Putamen (tissue), 1 donor: ENCODE measurements at regions not wholly inside any gene's neighbourhood (a gene's known extent, or its start where the extent isn't known, plus 50 kb on each side); places are given as distances from the start of the nearest gene placed in this dataset.

Source experiments
- DNase-seq: peaks from one replicate; pipeline ENCODE4 v3.0.0-alpha.2; 2016; ENCODE audit warnings: low spot score

DNA sequence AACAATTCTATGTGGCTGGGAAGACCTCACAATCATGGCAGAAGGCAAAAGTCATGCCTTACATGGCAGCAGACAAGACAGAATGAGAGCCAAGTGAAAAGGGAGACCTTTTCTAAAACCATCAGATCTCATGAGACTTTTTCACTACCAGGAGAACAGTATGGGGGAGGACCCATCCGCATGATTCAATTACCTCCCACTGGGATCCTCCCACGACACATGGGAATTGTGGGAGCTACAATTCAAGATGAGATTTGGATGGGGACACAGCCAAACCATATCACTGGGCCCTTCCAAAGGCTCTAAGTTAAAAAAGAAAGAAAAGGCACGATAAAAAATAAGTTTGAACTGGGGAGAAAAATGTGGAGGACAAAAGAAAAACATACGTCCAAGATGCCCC, 406.9 kb upstream of the CDH4 start:
- DNase-seq: no peak

DNA sequence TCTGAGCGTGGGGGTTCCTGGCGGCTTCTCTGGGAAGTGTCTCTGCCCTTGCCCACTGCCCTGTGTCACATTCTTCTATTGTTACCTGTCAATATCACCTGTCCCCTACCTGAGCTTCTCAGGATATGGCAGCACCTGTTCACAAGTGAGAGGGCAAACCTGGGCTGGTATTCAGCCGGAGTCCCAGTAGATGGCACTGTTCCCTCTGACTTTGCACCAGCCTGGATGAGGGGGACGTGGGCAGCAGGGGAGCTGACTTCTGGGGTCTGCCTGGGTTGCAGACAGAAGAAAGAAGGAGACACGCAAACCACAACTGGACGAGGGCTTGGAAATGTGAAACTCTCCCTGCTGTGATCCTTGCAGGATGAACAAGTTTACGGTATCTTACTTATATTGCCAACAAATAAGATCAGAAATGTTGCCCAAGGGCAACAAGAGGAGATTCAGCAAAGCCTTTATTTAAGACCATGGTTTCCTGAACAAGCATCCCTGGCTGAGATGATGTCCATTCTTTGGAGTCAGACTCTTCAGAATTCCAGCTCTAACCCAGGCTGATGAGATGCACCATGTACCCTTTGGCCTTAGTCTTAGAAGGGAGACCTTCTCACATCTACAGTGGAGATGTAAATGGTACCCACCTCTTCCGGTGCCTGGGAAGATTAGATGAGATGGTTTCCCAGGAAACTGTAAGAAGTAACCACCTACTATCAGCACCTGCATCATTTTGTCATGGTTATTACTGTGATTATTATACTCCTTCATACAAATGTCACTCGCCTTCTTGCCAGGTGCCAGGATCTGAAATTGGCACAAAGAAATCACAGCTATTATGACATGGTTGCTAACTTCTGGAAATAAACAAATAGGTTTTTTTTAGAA, 400.0 kb upstream of the CDH4 start:
- DNase-seq: peak; percentile 23

DNA sequence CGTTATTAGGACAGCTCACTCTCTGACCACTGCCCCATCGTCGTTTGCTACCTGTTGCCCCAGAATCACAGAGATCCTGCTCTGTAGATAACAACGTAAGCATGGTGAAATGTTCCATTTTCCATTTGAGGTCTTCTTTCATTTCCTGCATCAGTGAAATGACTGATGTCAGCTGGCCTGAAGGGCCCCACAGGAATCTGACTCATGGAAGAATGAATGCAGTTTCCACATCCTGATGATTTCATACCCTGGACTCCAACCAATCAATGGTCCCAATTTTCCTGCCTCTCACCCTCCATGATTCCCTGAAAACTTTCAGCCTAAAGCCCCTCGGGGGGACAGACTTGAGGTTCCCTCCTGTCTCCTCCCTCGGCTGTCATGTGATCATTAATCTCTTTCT, 394.4 kb upstream of the CDH4 start:
- no peak for DNase-seq

DNA sequence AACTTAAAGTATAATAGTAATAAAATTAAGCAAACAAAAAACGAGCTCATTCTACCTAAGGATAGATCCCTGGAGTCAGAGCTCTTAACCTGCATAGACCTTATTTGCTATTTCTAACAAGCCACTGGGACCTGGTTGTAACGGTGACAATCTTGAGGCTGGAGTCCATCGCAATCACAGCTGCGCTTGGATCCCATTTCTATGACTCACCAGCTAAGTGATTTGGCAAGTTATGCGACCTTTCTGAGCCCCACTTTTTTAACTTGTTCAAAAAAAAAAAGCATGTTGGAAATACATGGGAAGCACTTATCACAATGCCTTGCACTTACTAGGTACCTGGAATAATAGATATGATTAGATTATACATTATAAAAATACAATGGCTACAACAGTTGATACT, 389.5 kb upstream of the CDH4 start:
- DNase-seq: no peak

DNA sequence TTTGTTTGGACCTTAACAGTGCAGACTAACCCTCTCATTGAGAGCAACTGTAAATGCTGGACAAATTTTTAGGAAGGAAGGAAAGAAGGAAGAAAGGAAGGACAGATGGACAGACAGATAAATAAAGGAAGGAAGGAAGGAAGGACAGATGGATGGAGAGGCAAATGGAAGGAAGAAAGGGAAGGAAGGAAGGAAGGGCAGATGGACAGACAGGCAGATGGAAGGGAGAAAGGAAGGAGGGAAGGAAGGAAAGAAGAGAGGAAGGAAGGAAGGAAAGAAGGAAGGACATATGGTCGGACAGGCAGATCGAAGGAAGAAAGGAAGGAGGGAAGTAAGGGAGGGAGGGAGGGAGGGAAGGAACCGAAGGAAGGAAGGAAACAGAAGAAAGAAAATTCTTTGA, 388.5 kb upstream of the CDH4 start:
- no peak for DNase-seq

DNA sequence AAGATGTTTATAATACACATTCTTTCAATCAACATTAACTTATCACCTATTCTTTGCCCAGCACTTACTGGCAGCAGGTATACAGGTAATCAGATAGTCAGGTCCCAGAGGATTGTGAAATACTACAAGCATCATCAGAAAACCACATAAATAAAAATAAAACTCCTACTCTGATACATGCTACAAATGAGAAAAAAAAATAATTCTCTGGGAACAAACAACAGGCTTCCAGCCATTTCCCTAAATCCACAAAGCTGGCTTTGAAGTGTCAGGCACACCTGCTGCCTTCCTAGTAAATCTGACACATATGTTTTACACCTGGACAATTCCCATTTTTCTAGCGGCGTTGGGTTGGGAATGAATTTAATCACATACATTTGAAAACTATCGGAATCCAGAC, 384.5 kb upstream of the CDH4 start:
- no peak for DNase-seq

DNA sequence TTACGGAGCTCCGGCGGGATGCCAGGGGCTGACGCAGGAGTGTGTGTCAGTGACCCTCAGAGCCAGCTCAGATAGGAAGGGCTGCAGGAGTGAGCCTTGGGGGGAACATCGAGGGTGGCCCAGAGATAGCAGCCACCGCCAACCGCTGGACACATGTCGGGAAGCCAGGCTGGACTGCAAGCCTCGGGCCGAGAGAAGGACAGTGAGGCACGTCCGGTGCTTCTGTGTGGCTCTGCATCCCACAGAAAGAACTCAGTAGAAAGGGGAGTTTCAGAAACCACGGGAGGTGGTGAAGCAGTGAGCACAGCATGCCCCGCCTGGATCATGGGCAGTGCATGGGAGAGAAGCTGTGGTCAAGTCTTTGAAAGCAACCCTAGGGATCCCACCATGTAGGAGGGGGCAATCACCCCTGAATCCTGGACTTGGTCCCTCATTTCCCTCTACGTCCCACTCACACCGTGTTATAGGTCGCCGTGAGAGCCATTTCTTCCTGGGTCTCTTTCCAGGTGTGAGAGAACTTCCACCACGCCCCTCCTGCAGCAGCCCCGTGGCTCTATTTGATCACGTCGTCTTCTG, 383.7 kb upstream of the CDH4 start:
- no peak for DNase-seq

DNA sequence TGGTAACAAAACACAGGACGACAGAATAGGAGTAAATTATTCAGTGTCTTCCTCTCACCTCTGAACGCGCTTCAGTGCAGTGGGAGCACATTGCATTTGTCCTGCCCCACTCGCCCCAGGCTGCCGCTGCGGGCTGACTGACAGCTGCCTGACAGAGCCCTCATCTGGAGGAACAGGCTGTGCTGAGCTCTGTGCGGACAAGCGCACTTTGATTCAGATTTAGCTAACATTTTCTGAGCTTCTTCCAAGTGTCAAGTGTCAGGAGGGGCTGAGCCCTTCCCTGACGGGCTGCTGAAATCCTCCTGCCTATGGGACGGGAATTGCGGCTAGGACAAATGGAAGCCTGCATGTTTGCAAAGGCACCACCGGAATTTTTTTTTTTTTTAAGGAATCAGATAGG, 383.0 kb upstream of the CDH4 start:
- no peak for DNase-seq

DNA sequence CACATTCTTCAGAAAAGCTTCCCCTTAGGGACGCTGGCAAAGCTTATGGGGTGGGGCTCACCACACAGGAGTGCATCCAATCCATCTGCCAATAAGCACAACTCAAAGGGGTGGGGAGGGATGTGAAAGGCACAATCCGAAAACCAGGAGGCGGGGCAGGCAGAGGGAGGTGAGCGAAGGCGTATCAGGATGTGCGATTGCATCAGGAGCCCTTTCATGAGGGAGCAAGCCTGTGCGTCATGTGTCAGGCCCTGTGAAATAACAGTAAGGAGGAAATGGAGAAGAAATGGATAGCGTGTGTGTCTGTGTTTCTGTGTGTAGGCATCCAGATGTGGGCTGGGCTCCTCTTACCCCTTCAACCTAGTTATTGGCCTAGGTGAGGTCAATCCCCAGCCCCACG, 382.4 kb upstream of the CDH4 start:
- no peak for DNase-seq

DNA sequence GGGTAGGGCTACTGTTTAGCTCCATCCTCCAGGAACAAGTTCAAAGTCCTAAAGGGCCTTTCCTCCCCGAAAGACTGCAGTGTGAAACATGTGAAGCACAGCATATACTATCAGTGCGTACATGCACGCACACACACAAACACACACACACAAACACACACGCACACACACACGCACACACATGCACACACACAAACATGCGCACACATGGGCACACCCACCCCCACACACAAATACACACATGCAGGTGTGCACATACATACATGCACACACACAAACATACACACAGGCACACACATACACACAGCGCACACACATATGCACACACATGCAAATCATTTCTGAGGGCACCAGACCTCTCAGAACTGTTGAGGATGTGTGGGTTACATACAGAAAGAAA, 382.0 kb upstream of the CDH4 start:
- DNase-seq: no peak

DNA sequence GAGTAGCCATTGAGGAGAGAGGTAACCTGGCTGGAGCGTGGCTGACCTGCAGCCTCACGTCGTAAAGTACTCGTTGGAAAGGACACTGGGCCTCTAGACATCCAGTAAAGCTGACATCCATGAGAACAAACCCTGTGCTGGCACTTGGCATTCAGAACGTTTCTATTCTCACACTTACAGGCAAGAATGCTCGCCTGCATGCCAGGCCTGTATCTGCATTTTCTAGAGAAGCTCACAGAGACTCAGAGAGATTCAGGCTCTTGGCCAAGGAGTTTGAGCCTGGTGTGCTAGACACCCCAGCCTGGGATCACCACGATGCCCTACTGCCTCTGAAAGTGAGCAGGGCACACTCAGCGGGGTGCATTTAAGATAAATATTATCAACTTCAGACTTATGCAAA, 379.8 kb upstream of the CDH4 start:
- DNase-seq: no peak

DNA sequence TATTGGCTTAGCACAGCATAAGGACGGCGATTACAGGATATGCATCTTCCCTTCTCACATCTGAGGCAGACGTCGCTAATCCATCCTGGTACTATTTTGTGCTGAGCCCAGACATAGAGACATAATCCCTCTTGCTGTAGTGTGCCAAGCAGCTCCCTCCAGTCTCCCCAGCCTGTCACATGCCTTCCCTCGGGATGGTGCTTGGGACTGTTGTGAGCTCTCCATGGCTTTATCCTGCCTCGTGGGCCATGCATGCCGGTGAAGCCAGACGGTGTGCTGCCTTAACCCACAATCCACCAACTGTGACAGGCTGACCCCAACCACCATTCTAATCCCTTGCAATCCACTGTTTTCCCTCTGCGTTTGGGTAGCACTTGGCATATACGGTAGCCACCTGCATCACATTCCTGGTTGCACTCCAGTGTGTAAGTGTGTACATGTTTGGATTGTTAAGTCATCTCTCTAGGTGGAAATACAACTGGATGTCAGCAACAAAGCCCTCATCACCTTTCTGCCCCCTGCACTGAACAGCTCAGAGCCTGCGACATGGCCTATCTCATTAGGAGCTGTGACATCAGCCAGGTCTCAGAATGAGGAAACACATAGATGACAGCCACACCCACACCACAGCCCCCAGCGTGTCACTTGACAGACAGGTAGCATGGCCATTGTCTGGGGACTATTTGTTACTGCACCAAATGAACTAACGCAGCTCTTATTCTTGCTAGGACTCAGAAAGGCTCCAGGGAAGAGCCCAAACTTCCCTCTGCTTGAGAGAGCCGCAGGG, 374.8 kb upstream of the CDH4 start:
- DNase-seq: no peak

DNA sequence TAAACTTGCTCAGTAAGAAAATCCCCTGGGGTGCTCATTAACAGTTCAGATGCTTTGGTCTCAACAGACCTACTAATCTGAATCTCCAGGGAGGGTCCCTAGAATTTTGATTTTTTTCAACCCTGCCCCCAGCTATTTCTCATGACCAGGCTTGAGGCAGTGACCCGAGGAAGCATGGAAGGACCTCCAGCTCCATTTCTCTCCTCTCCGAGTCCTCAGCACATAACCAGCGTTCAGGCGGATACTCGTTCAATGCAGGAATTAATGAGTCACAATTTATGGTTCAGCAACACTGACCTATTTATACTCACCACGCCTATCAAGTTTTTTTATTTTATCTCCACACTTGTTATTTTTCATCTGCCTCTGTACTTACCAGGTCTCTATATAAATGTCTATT, 369.2 kb upstream of the CDH4 start:
- no peak for DNase-seq

DNA sequence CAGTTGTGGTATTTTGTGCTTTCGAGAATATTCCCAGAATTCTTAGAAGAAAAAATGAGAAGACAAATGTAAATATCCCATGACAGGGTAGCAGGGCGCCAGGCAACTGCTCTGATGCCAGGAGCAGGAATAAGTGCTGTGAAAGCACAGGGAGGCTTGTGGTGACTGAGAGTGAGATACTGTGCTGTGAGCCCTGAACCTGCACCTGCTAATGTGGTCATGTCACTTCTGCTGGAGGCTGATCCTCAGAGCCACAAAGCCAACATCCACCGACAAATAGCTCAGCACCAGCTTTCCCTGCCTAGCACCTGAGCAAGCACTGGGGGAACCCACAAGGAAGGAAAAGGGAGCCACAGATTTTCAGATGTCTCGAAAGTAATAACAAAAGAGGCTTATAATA, 368.6 kb upstream of the CDH4 start:
- DNase-seq: no peak

DNA sequence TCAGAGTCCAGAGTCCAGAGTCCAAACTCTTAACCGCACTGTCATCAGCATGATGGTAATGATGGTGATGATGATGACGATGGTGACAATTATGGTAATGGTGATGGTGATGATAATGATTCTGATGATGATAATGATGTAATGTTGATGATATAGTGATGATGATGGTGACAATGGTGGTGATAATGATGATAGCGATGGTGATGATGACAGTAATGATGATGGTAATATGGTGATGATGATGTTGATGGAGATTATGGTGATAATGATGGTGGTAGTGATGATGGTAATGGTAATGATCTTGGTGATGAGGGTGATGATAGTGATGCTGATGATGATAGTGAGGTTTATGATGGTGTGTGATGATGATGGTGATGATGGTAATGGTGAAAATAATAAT, 367.8 kb upstream of the CDH4 start:
- no peak for DNase-seq

DNA sequence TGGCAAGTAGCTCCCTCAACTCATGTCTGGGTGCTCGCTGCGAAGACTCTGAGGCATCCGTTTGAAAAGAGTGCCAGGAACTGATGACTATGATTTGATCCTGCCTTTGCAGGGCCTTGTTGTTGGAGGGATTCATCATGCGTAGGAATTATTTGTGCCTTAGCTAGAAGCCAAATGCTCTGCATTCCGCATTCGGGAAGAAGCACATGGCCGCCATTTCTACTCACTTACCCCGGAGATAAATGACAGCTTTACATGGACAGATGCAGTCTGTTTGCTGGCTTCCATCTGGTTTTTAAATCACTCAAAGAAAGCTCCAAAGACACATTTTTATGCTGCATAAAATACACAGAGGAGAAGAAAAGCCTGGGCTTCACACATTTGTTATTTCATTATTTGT, 363.3 kb upstream of the CDH4 start:
- no peak for DNase-seq

DNA sequence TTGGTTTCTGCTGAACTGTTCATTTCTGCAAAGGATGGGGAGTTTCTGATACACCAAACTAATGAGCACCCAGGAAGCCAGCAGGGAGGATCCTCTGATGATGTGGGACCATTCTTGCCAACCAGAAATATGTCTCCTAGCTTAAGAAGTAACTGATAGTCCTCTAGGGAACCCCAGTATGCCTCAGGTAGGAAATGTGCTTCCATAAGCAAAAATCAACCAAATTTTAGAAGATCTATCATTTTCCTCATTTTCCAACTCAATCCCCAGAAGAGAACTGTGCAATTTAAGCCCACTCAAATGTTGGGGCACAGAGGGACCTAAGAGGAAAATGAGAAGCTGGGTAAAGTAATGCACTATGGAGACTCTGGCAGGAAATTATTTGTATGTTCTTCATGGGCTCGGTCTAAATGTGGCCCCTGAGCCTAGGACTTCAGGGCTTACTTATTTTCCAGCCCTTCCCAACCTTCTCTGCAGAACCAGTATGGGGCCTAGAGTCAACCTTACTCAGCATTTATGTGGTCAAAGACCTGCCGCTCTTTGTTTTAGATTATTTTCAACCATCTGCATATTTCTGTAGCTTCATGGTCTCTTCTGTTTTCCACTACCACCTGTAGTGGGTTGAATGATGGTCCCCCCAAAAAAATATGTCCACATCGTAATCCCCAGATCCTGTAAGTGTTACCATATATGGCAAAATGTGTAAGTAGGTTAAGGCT, 359.8 kb upstream of the CDH4 start:
- DNase-seq: no peak

DNA sequence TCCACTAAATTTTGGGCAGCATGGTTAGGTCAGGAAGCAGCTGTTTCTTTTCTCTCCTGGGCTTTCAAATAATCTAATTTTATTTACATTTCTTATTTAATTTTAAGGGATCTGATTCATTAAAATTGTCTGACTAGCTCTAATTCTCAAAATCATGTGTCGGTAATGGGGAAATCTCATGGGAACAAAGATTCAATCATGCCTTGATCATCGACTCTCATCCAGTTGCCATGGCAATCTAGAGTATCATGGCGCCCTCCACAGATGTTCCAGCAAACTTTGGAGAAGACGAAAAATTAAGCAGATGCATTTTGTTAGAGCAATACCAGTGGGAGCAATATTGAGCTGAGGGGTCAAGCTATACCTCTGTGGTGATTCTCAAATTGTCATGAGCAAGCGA, 358.0 kb upstream of the CDH4 start:
- DNase-seq: no peak

DNA sequence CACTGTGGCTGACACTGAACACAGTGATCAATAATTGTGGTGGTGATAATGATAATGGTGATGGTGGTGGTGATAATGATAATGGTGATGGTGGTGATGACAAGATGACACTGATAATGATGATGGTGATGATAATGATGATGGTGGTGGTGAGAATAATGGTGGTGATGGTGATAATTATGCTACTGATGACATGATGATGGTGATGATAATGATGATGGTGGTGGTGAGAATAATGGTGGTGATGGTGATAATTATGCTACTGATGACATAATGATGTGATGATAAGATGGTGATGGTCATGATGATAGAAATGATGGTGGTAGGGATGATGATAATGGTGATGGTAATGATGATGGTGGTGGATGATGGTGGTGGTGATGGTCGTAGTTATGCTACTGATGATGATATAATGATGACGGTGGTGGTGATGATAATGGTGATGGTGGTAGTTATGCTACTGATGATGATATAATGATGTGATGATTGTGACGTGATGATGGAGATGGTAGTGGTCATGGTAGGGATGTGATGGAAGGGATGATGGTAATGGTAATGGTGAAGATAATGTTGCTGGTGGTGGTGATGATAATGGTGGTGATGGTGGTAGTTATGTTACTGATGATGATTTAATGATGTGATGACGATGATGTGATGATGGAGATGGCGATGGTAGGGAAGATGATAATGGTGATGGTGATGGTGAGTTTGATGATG, 356.5 kb upstream of the CDH4 start:
- no peak for DNase-seq

DNA sequence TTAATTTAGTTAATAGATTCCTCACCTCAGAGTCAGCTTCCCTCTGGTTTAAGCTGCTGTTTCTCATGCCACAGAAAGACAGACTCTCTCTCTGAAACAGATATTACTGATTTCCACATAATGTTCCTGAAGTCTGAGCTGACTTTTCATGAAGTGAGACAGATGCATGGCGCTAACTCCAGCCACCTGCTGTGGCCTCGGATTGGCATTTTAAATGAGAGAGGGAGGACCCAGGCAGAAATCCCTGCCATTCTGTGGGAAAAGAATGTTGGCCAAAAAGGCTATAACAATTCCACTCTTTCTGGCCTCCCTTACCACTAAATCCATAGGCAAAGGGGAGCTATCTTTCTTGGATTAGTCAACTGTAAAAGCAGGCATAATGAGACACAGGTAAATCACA, 354.1 kb upstream of the CDH4 start:
- DNase-seq: no peak

DNA sequence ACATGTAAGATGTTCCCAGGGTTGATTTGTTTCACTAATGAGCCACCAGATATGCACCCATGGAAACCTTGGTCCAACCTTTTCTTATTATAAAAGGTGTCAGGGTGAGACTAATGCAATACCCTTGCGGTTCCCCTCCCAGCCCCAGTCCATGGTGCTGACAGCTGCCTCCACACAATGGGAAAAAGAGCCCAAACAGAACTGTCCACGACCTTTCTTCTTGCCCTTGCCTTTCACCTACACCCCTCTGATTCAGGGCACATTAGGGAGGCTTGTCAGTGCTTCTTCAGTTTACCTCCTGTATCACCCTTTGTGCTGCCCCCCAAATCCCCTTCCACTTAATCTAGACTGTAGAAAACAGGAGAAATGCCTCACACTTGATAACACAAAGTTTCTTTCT, 352.7 kb upstream of the CDH4 start:
- no peak for DNase-seq

DNA sequence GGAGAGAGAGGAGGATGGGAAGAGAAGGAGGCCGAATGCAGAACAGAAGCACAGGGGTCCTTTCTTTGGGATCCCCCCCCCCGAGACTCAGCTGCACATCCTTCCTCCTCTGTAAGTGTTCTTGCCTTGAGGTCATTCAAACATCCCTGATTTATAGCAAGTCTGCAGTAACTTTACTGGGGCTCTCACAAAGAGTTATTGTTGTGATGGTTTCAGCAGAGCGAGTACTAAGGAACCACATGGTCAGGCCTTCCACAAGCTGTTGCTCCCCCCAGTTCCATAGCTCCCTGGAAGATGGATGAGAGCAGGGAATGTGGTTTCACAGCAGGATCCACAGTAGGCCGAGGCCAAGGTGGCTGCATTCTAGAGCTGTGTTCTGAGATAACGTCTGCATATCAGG, 351.4 kb upstream of the CDH4 start:
- no peak for DNase-seq
